ENCODE measurements at regions not wholly inside any gene's neighbourhood (a gene's known extent, or its start where the extent isn't known, plus 50 kb on each side); places are given as distances from the start of the nearest gene placed in this dataset.

GRCh38 chr3:145307272-145307671 lies 853.7 kb downstream of the PLOD2 start:
- no peak for TF ChIP-seq CTCF (IDR thresholded peaks at IDR 0.05)
- no peak for TF ChIP-seq POLR2A (IDR thresholded peaks at IDR 0.05)
- no peak for TF ChIP-seq POLR2AphosphoS5 (IDR thresholded peaks at IDR 0.05)
- no peak for TF ChIP-seq EP300 (IDR thresholded peaks at IDR 0.05)
